ENCODE measurements at regions not wholly inside any gene's neighbourhood (a gene's known extent, or its start where the extent isn't known, plus 50 kb on each side); places are given as distances from the start of the nearest gene placed in this dataset.

- no peak overlapping the region for H3K4me3 ChIP-seq (replicated peaks; ENCODE audit: insufficient read depth, low read length)
- H3K27me3 ChIP-seq (ENCODE audit: insufficient read depth, poor library complexity, severe bottlenecking) = no peaks in the 10 kb centered on the region
- no peak overlapping the region for H3K27ac ChIP-seq (replicated peaks)
- DNase-seq (ENCODE audit: low read depth in 1 of 2, low spot score in 1 of 2) = no peak
- no peak for TF ChIP-seq SPI1 (IDR thresholded peaks at IDR 0.05; ENCODE audit: borderline replicate concordance, low read depth)
- no peak for TF ChIP-seq POLR2AphosphoS5 (IDR thresholded peaks at IDR 0.05; ENCODE audit: low read depth)
- no peak for TF ChIP-seq REST (IDR thresholded peaks at IDR 0.05; ENCODE audit: insufficient replicate concordance, low read depth)
Measured at GRCh38 chr3:89699229-89699628, 591.8 kb downstream of the EPHA3 start.

GRCh38 chr3:89699771-89700170, 592.4 kb downstream of the EPHA3 start:
- no peak for TF ChIP-seq SPI1 (IDR thresholded peaks at IDR 0.05; ENCODE audit: borderline replicate concordance, low read depth)
- TF ChIP-seq POLR2AphosphoS5 (IDR thresholded peaks at IDR 0.05; ENCODE audit: low read depth) = no peak
- TF ChIP-seq CTCF (IDR thresholded peaks at IDR 0.05; ENCODE audit: insufficient read depth, low read length) = no peak
- TF ChIP-seq REST (IDR thresholded peaks at IDR 0.05; ENCODE audit: insufficient replicate concordance, low read depth) = no peak
- TF ChIP-seq GABPA (IDR thresholded peaks at IDR 0.05; ENCODE audit: low read depth) = no peak
- no peaks in the 10 kb centered on the region for H3K27me3 ChIP-seq (ENCODE audit: insufficient read depth, poor library complexity, severe bottlenecking)
- no peak for DNase-seq (ENCODE audit: low read depth in 1 of 2, low spot score in 1 of 2)
- no peak overlapping the region for H3K4me3 ChIP-seq (replicated peaks; ENCODE audit: insufficient read depth, low read length)
- H3K27ac ChIP-seq (replicated peaks) = no peak overlapping the region

- Histone ChIP-seq H3K27ac (replicated peaks) (no peak overlapping the region), H3K27me3 (ENCODE audit: insufficient read depth, poor library complexity, severe bottlenecking) (no peaks in the 10 kb centered on the region), H3K4me3 (replicated peaks; ENCODE audit: insufficient read depth, low read length) (no peak overlapping the region)
- TF ChIP-seq CTCF (IDR thresholded peaks at IDR 0.05; ENCODE audit: insufficient read depth, low read length) = no peak
- DNase-seq (ENCODE audit: low read depth in 1 of 2, low spot score in 1 of 2) = no peak
Measured at GRCh38 chr3:89702404-89702803, 595.0 kb downstream of the EPHA3 start.

- TF ChIP-seq GABPA (IDR thresholded peaks at IDR 0.05; ENCODE audit: low read depth) (no peak), CTCF (IDR thresholded peaks at IDR 0.05; ENCODE audit: insufficient read depth, low read length) (no peak), POLR2AphosphoS5 (IDR thresholded peaks at IDR 0.05; ENCODE audit: low read depth) (no peak), REST (IDR thresholded peaks at IDR 0.05; ENCODE audit: insufficient replicate concordance, low read depth) (no peak), SPI1 (IDR thresholded peaks at IDR 0.05; ENCODE audit: borderline replicate concordance, low read depth) (no peak)
- no peak for DNase-seq (ENCODE audit: low read depth in 1 of 2, low spot score in 1 of 2)
- Histone ChIP-seq H3K27me3 (ENCODE audit: insufficient read depth, poor library complexity, severe bottlenecking) (no peaks in the 10 kb centered on the region), H3K4me3 (replicated peaks; ENCODE audit: insufficient read depth, low read length) (no peak overlapping the region), H3K27ac (replicated peaks) (no peak overlapping the region)
Measured at GRCh38 chr3:89713196-89713595, 605.8 kb downstream of the EPHA3 start.
